Omental fat pad (tissue), 3 donors: ENCODE measurements at regions not wholly inside any gene's neighbourhood (a gene's known extent, or its start where the extent isn't known, plus 50 kb on each side); places are given as distances from the start of the nearest gene placed in this dataset.

Experiments used
- ATAC-seq: fragments of 150-250 bp; one replicate; pipeline ENCODE4 v1.9.1; 2016; ENCODE audit warnings: mild to moderate bottlenecking, moderate library complexity; ENCODE audit not compliant: low FRiP score
- DNase-seq: peaks from one replicate; pipeline ENCODE4 v3.0.0-alpha.2; 2019; ENCODE audit warnings: low spot score
- CTCF ChIP-seq, 3 donors: fragments of 450-650 bp; IDR thresholded peaks; one replicate each; pipeline ENCODE4 v1.5.1; 2016 to 2017; ENCODE audit warnings: antibody characterized with exemption in 3 of 3, mild to moderate bottlenecking in 3 of 3, moderate library complexity in 2 of 3

DNA sequence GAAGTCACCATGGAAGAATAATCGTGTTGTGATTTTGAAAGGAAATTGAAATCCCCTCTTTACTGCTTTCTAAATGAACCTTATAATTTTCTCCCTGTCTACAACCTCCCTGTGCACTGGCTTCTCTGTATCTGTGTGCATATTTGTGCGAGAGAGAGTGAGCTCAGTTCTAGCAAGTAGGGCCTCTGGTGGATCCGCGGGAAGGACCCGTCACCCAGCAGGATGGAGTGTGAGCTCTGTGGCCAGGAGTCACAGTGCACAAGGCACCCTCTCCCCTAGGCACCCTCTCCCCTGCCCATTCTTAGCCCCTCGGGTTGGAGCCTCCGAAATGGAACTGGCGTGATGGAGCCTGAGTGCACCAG, 109.0 kb downstream of the TRIM29 start:
- TF ChIP-seq CTCF (IDR thresholded peaks at IDR 0.05): no peak
- DNase-seq (no peak), ATAC-seq (no peak)

DNA sequence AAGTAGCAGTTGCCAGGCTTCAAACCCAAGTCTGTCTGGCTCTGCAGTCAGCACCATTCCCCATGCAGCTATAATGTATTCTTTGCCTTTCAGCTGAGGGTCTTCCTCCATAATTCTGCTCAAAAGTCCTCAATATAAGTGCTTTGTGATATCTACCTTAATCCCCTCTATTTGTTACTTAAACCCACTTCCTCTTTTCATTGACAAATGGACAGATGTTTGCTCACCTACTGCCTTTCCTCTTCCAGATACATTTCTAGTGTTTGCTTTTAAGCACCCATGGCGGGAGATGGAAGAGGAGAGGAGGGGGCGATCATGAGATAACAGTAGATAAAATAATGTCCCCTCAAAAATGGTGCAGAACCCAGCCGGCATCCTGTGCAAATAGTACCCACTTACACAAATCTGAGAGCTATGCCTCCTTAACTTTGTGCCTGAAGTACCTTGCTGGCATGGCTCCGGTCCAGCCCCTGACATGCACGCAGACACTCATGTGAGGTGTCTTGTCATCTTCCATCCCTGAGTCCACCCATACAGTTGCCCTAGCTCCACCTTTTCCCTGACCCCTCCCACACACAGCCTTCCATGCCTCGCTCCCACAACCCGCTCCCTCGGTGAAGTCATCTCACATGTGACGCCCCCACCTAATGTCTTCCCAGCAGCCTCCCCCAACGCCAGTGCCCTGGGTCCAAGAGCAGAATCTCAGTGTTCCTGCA, 109.6 kb downstream of the TRIM29 start:
- no peak for ATAC-seq
- no peak for DNase-seq
- TF ChIP-seq CTCF (IDR thresholded peaks at IDR 0.05): no peak

- DNase-seq (no peak), ATAC-seq (no peak)
- TF ChIP-seq CTCF (IDR thresholded peaks at IDR 0.05): no peak
These were observed 110.2 kb downstream of the TRIM29 start for GRCh38 chr11:120027546-120028180.

DNA sequence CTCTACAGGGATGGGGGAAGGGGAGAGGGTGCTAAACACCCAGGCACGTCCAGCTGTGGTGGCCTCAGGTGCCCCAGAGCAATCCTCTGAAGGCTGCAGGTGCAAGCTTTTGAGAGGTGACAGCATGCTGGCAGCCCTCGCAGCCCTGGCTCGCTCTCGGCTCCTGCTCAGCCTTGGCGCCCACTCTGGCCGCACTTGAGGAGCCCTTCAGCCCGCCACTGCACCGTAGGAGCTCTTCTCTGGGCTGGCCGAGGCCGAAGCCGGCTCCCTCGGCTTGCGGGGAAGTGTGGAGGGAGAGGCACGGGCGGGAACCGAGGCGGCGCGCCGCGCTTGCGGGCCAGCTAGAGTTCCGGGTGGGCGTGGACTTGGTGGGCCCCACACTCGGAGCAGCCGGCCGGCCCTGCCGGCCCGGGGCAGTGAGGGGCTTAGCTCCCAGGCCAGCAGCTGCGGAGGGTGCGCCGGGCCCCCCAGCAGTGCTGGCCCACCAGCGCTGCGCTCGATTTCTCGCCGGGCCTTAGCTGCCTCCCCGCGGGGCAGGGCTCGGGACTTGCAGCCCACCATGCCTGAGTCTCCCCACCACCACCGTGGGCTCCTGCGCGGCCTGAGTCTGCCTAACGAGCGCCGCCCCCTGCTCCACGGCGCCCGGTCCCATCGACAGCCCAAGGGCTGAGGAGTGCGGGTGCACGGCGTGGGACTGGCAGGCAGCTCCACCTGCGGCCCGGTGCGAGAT, 112.1 kb downstream of the TRIM29 start:
- no peak for TF ChIP-seq CTCF (IDR thresholded peaks at IDR 0.05)
- ATAC-seq: no peak
- DNase-seq: no peak

DNA sequence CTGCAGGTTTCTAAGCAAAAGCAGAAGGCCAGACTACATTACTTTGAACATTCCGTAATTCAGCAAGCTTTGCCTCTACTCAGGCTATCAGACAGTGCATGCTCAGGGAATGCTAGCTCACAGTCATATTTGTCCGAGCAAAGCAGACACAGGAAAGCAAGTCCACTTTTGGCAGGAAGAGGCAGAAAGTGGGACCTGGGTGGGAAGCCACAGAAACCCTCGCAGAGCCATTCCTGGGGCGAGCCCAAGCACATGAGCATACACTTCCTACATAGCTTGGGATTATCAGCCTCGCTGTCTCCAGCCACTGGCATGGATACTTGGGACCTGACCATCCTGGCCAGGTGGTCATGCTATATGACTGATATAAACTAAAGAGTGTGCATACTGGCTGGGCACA, 113.3 kb downstream of the TRIM29 start:
- no peak for TF ChIP-seq CTCF (IDR thresholded peaks at IDR 0.05)
- ATAC-seq: no peak
- no peak for DNase-seq

GRCh38 chr11:120024046-120024445, 113.9 kb downstream of the TRIM29 start:
- ATAC-seq (no peak), DNase-seq (no peak)
- TF ChIP-seq CTCF (IDR thresholded peaks at IDR 0.05): no peak
